Fibroblast of the conjunctiva (primary cell): ENCODE measurements at regions not wholly inside any gene's neighbourhood (a gene's known extent, or its start where the extent isn't known, plus 50 kb on each side); places are given as distances from the start of the nearest gene placed in this dataset.

Experiments used
- DNase-seq: peaks from one replicate; pipeline ENCODE4 v3.0.0-alpha.2; 2010; ENCODE audit warnings: low read depth

DNA sequence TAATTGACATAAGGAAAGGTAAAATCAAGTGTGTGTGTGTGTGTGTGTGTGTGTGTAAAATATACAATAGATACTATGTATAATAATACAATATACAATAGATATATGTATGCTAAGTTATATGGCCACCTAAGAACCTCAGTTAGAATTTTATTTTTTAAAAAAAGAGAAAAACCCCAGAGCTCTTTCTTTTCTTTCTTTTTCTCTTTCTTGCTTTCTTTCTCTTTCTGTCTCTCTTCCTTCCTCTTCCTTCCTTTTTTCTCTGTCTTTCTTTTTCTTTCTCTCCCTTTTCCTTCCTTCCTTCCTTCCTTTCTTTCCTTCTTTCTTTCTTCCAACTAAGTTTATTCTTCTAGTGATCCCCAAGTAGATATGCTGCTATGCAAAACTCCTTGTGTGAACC, 64.6 kb upstream of the FN1 start:
- no peak for DNase-seq

DNA sequence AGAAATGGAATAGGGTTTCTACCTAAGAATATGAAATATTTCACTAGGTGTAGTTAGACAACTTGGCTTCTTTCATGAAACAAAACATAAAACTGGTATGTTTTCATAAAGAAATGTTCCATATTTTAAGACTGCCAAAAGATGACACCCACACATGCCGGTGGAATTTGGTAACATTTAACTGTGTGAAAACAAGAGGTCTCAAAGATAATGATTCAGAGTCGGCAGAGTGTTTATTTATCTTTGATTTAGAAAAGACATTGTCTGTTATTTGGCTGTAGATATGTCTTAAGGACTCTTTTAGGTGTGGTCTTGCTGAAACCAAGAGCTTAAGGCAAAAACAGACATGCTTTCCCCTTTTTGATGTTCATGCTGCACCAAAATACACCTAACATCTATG, 63.5 kb upstream of the FN1 start:
- DNase-seq = no peak

DNA sequence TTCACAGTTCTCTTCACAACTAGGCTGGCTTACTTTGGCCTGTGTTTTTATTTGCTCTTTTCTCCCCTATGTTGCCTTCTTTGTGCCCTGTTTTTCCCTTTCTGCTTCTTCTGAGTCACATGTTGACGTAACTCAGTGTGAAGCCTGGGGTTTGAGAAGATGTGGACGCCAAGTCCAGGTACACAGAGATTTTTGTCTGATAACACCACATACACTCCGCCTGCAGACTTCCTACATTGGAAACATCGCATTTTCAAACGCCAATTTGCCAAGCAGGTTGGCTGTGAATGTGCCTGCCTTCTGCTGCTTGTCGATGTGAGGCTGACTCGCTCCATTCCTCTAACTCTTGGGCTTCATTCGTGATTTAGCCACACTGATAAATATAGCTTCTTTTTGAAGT, 62.6 kb upstream of the FN1 start:
- no peak for DNase-seq

GRCh38 chr2:215493376-215493775, 57.5 kb upstream of the FN1 start:
- no peak for DNase-seq

DNA sequence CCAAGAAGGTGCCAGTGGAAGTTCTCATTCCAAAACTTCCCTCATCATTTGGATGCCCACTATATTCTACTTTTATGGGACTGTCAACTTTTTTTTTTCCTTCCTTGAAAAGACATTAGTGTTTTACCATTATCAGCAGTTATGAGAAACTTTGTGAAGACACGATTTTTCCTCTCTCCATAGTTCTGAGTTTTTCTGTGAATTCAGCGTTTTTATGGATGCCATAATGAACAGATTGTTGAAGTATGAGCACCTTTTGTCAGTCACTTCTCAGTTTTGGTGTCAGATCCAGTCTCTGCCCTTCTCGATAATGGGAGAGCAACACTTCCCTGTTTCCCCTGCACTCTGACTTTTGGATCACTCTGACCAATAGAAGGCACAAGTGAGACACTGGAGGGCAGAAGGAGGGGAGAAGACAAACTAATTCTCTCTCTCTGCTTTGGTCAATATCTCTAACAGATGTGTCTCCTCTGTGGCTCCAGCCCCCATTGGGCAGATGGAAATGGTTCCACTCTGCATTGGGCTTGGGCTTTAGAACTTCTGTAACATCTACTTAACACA, 53.5 kb upstream of the FN1 start:
- no peak for DNase-seq

GRCh38 chr2:215487002-215487372, 51.1 kb upstream of the FN1 start:
- DNase-seq = no peak

GRCh38 chr2:215486291-215487001, 50.6 kb upstream of the FN1 start:
- DNase-seq = no peak
